Activated naive CD4-positive, alpha-beta T cell (primary cell): ENCODE measurements at regions not wholly inside any gene's neighbourhood (a gene's known extent, or its start where the extent isn't known, plus 50 kb on each side); places are given as distances from the start of the nearest gene placed in this dataset.
"Not testable (repeated sequence)": the region's sequence is repeated elsewhere in the genome, so short reads cannot be mapped to it uniquely, and the experiment has no call there.

Source experiments
- DNase-seq, 4 experiments: peaks; one replicate each; lab custom pipeline; 2025; lab: John Stamatoyannopoulos, UW

- DNase-seq = no peak
These were observed 514.2 kb downstream of the SOX6 start for GRCh38 chr11:15841931-15842740.

GRCh38 chr11:15843309-15843872 lies 513.0 kb downstream of the SOX6 start:
- DNase-seq = no peak

- no peak for DNase-seq
These were observed 511.1 kb downstream of the SOX6 start for GRCh38 chr11:15845261-15845660.

- DNase-seq = no peak
These were observed 507.6 kb downstream of the SOX6 start for GRCh38 chr11:15848631-15849168.

GRCh38 chr11:15849257-15849656 lies 507.1 kb downstream of the SOX6 start:
- DNase-seq = no peak

- not testable (repeated sequence) for DNase-seq
These were observed 506.0 kb downstream of the SOX6 start for GRCh38 chr11:15850335-15850734.

- DNase-seq = no peak
These were observed 505.3 kb downstream of the SOX6 start for GRCh38 chr11:15851051-15851498.

- no peak for DNase-seq
These were observed 504.2 kb downstream of the SOX6 start for GRCh38 chr11:15852179-15852578.

- DNase-seq = no peak
These were observed 502.1 kb downstream of the SOX6 start for GRCh38 chr11:15854245-15854644.

GRCh38 chr11:15858881-15859280 lies 497.5 kb downstream of the SOX6 start:
- DNase-seq = no peak

- no peak for DNase-seq
These were observed 496.9 kb downstream of the SOX6 start for GRCh38 chr11:15859411-15859810.

GRCh38 chr11:15861256-15861655 lies 495.1 kb downstream of the SOX6 start:
- no peak for DNase-seq

GRCh38 chr11:15863411-15863810 lies 492.9 kb downstream of the SOX6 start:
- no peak for DNase-seq

GRCh38 chr11:15864026-15864805 lies 492.1 kb downstream of the SOX6 start:
- DNase-seq = no peak

GRCh38 chr11:15865212-15865987 lies 490.9 kb downstream of the SOX6 start:
- DNase-seq = no peak

- no peak for DNase-seq
These were observed 488.5 kb downstream of the SOX6 start for GRCh38 chr11:15867871-15868270.

GRCh38 chr11:15870911-15871310 lies 485.4 kb downstream of the SOX6 start:
- no peak for DNase-seq

- DNase-seq = no peak
These were observed 484.3 kb downstream of the SOX6 start for GRCh38 chr11:15871904-15872626.

GRCh38 chr11:15873501-15873900 lies 482.8 kb downstream of the SOX6 start:
- no peak for DNase-seq

GRCh38 chr11:15874704-15875103 lies 481.6 kb downstream of the SOX6 start:
- no peak for DNase-seq

- no peak for DNase-seq
These were observed 481.0 kb downstream of the SOX6 start for GRCh38 chr11:15875393-15875792.
